NB4 (cell line): ENCODE measurements at regions not wholly inside any gene's neighbourhood (a gene's known extent, or its start where the extent isn't known, plus 50 kb on each side); places are given as distances from the start of the nearest gene placed in this dataset.

Experiments used
- CTCF ChIP-seq: IDR thresholded peaks from one replicate; pipeline ENCODE4 v1.5.1; 2012; ENCODE audit warnings: low read depth, low read length
- POLR2A ChIP-seq: IDR thresholded peaks from 2 replicates; pipeline ENCODE4 v1.6.1; 2011; ENCODE audit warnings: mild to moderate bottlenecking; ENCODE audit not compliant: insufficient read length; ENCODE audit errors: extremely low read depth

GRCh38 chrX:124435616-124436015 lies 89.3 kb downstream of the SH2D1A start:
- TF ChIP-seq CTCF = no peak
- TF ChIP-seq POLR2A = no peak
